CD14-positive monocyte (primary cell): ENCODE measurements at regions not wholly inside any gene's neighbourhood (a gene's known extent, or its start where the extent isn't known, plus 50 kb on each side); places are given as distances from the start of the nearest gene placed in this dataset.

ENCODE experiments used
- DNase-seq, 3 donors: peaks; one replicate each; pipeline ENCODE4 v3.0.0-alpha.2; 2011 to 2022
- H2AFZ ChIP-seq: 2 replicates; pipeline ENCODE4 v1.6.0; 2012; ENCODE audit warnings: mild to moderate bottlenecking, low read depth, low read length, inconsistent platforms; ENCODE audit not compliant: insufficient read depth, poor library complexity, severe bottlenecking
- H3K27ac ChIP-seq, 2 donors: 1 replicate in 1 of 2; 2 replicates in 1 of 2; pipeline ENCODE4 v1.5.1; 2012 to 2013; ENCODE audit warnings: low read length in 2 of 2, control low read depth in 1 of 2, inconsistent platforms in 1 of 2, low read depth in 1 of 2, mild to moderate bottlenecking in 1 of 2
- H3K27me3 ChIP-seq, 2 donors: one replicate each; pipeline versions ENCODE4 v1.6.0 to v1.6.1; 2011 to 2013; ENCODE audit warnings: low read length in 2 of 2; ENCODE audit not compliant: control insufficient read depth in 2 of 2, insufficient read depth in 2 of 2
- H3K36me3 ChIP-seq, 2 donors: replicated peaks in 1 of 2; 1 replicate in 1 of 2; 2 replicates in 1 of 2; pipeline versions ENCODE4 v1.5.1 to v1.6.1; 2012 to 2013; ENCODE audit warnings: low read length in 2 of 2, control low read depth in 1 of 2, inconsistent platforms in 1 of 2, mild to moderate bottlenecking in 1 of 2; ENCODE audit not compliant: insufficient read depth in 2 of 2, control insufficient read depth in 1 of 2
- H3K4me1 ChIP-seq, 2 donors: 1 replicate in 1 of 2; 2 replicates in 1 of 2; pipeline versions ENCODE4 v1.5.1 to v1.6.1; 2012 to 2013; ENCODE audit warnings: low read length in 2 of 2, control low read depth in 1 of 2, inconsistent platforms in 1 of 2, mild to moderate bottlenecking in 1 of 2, moderate library complexity in 1 of 2; ENCODE audit not compliant: insufficient read depth in 2 of 2, control insufficient read depth in 1 of 2
- H3K4me2 ChIP-seq: replicated peaks from 2 replicates; pipeline ENCODE3; 2012; ENCODE audit warnings: low read length, moderate library complexity, mild to moderate bottlenecking; ENCODE audit not compliant: poor library complexity, severe bottlenecking; ENCODE audit errors: extremely low read depth
- H3K4me3 ChIP-seq, 3 experiments: fragments of 200-600 bp in 1 of 3; sonication (generic) in 1 of 3; replicated peaks in 1 of 3; 1 replicate in 2 of 3; 2 replicates in 1 of 3; pipeline ENCODE4 v1.5.1; 2011 to 2013; ENCODE audit warnings: low read length in 3 of 3, mild to moderate bottlenecking in 3 of 3, control low read depth in 2 of 3, low read depth in 2 of 3, inconsistent platforms in 1 of 3, moderate library complexity in 1 of 3
- H3K79me2 ChIP-seq: 2 replicates; pipeline ENCODE4 v1.6.0; 2012; ENCODE audit warnings: mild to moderate bottlenecking, control low read depth, inconsistent platforms, low read length, moderate library complexity; ENCODE audit not compliant: insufficient read depth
- H3K9ac ChIP-seq: 2 replicates; pipeline ENCODE4 v1.6.0; 2017; ENCODE audit warnings: low read length, mild to moderate bottlenecking; ENCODE audit not compliant: insufficient read depth, poor library complexity, severe bottlenecking
- H3K9me3 ChIP-seq, 2 donors: replicated peaks in 1 of 2; 1 replicate in 1 of 2; 2 replicates in 1 of 2; pipeline versions ENCODE4 v1.5.1 to v1.6.1; 2012 to 2013; ENCODE audit warnings: low read length in 2 of 2, control low read depth in 1 of 2; ENCODE audit not compliant: control insufficient read depth in 1 of 2, insufficient read depth in 1 of 2
- H4K20me1 ChIP-seq: 2 replicates; pipeline ENCODE4 v1.6.0; 2012; ENCODE audit warnings: mild to moderate bottlenecking, low read length, control low read depth, moderate library complexity; ENCODE audit not compliant: insufficient read depth
- H3K27ac Mint-ChIP-seq, 7 donors: one replicate each; pipeline ENCODE4 v1.8.0; 2020; ENCODE audit warnings: mild to moderate bottlenecking in 7 of 7, mixed read lengths in 7 of 7, moderate library complexity in 6 of 7, inconsistent platforms in 2 of 7
- H3K27me3 Mint-ChIP-seq, 3 donors: one replicate each; pipeline ENCODE4 v1.8.0; 2021 to 2022; ENCODE audit warnings: low read depth in 3 of 3, mild to moderate bottlenecking in 3 of 3, mixed read lengths in 3 of 3, moderate library complexity in 3 of 3, inconsistent platforms in 1 of 3
- H3K36me3 Mint-ChIP-seq, 2 donors: one replicate each; pipeline ENCODE4 v1.8.0; 2020; ENCODE audit warnings: mixed read lengths in 2 of 2, inconsistent platforms in 1 of 2, mild to moderate bottlenecking in 1 of 2
- H3K4me1 Mint-ChIP-seq: one replicate; pipeline ENCODE4 v1.8.0; 2020; ENCODE audit warnings: mild to moderate bottlenecking, mixed read lengths
- H3K4me3 Mint-ChIP-seq, 2 donors: one replicate each; pipeline ENCODE4 v1.8.0; 2020; ENCODE audit warnings: mild to moderate bottlenecking in 2 of 2, mixed read lengths in 2 of 2, moderate library complexity in 1 of 2
- H3K9me3 Mint-ChIP-seq, 7 donors: one replicate each; pipeline ENCODE4 v1.8.0; 2020 to 2022; ENCODE audit warnings: mixed read lengths in 7 of 7, mild to moderate bottlenecking in 6 of 7, moderate library complexity in 6 of 7, inconsistent platforms in 2 of 7
- WGBS: methylation state at CpG from one replicate; pipeline ENCODE4 v1.1.5; 2013; ENCODE audit warnings: missing lambda C conversion rate; ENCODE audit not compliant: insufficient coverage; 5-methylcytosine and 5-hydroxymethylcytosine counted together
- intact Hi-C, 2 donors: fragments of 100-400 bp; cut with micrococcal nuclease; formaldehyde crosslinking; loops; one replicate each; pipeline versions ENCODE4 v1.15.0 to v1.15.1; 2023
- TF ChIP-seq, protein P1 (sequence below): fragments of 200-600 bp; IDR thresholded peaks from one replicate; pipeline ENCODE4 v1.8.0; 2022; ENCODE audit warnings: antibody characterized with exemption, mild to moderate bottlenecking

DNA sequence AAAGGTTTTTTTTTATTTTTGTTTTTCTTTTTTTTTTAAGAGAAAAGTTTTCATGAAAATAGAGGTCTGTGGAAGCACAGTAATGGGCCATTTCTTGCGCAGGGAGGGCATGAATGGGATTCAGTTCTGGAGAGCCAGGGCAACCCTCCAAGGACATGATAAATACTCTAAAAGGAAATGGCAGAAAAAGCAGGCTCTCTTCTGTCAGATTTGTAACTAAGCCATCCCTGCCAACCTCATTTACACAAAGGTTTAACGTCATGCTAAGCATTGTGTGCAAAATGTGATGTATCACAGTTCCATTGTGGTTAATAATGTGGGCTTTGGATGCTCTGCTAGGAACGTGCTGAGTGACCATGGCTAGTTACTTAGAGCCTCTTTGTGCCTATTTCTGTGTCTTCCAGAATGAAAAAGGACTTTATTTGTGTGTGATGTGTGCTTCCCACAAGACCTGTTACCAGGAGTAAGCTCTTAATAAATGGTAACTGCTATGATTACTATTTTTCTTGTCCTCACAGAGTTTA is 1095.9 kb upstream of the SORCS1 start:
- Mint-ChIP-seq H3K36me3 (no peaks in the 10 kb centered on the region), H3K9me3 (peaks cover 0 to 3% (median 0%) of the 10 kb centered on the region in 7 donors), H3K4me1 (no peaks in the 10 kb centered on the region), H3K27ac (no peak overlapping the region), H3K27me3 (no peaks in the 10 kb centered on the region), H3K4me3 (no peak overlapping the region)
- Histone ChIP-seq H4K20me1 (no peaks in the 10 kb centered on the region), H3K9ac (no peak overlapping the region), H3K27ac (no peak overlapping the region), H2AFZ (no peak overlapping the region), H3K27me3 (no peaks in the 10 kb centered on the region), H3K9me3 (no peaks in the 10 kb centered on the region), H3K36me3 (no peaks in the 10 kb centered on the region), H3K79me2 (no peaks in the 10 kb centered on the region), H3K4me3 (no peak overlapping the region), H3K4me1 (no peaks in the 10 kb centered on the region), H3K4me2 (no peak overlapping the region)
- WGBS = 89% methylated on average over 1 of the region's 3 CpGs
- TF ChIP-seq, protein P1, sequence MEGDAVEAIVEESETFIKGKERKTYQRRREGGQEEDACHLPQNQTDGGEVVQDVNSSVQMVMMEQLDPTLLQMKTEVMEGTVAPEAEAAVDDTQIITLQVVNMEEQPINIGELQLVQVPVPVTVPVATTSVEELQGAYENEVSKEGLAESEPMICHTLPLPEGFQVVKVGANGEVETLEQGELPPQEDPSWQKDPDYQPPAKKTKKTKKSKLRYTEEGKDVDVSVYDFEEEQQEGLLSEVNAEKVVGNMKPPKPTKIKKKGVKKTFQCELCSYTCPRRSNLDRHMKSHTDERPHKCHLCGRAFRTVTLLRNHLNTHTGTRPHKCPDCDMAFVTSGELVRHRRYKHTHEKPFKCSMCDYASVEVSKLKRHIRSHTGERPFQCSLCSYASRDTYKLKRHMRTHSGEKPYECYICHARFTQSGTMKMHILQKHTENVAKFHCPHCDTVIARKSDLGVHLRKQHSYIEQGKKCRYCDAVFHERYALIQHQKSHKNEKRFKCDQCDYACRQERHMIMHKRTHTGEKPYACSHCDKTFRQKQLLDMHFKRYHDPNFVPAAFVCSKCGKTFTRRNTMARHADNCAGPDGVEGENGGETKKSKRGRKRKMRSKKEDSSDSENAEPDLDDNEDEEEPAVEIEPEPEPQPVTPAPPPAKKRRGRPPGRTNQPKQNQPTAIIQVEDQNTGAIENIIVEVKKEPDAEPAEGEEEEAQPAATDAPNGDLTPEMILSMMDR = no peak
- intact Hi-C loops = no loop called here
- no peak for DNase-seq

DNA sequence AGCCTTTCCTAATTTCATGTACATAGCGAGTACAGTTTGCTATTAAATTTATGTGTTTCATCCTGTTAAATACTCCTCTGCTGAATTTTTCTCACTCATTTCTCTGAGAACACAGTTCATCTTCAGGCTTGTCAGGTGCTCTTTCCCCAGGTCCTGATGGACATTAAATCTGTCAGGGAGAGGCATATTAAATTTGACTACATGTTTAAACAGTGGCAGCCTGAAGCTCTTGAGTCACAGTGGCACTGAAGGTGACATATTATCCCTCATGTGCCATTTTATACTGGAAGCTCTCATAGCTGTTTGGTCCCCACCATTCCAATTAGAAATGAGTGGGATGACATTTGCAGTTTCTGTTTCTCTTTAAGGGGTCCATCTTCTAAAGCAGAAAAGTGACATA is 1089.6 kb upstream of the SORCS1 start:
- no peak overlapping the region for H3K9ac ChIP-seq
- H3K36me3 Mint-ChIP-seq = no peaks in the 10 kb centered on the region
- H2AFZ ChIP-seq = no peak overlapping the region
- H3K27ac ChIP-seq = no peak overlapping the region
- no peaks in the 10 kb centered on the region for H3K36me3 ChIP-seq
- no peaks in the 10 kb centered on the region for H4K20me1 ChIP-seq
- H3K9me3 ChIP-seq = peaks cover 0 to 3% of the 10 kb centered on the region in 2 donors
- H3K9me3 Mint-ChIP-seq = peaks cover 0 to 5% (median 3%) of the 10 kb centered on the region in 7 donors
- no peak for DNase-seq
- no peak overlapping the region for H3K4me2 ChIP-seq
- no peaks in the 10 kb centered on the region for H3K79me2 ChIP-seq
- no peaks in the 10 kb centered on the region for H3K27me3 ChIP-seq
- no peak overlapping the region for H3K27ac Mint-ChIP-seq
- H3K4me3 ChIP-seq = no peak overlapping the region
- H3K4me1 Mint-ChIP-seq = no peaks in the 10 kb centered on the region
- TF ChIP-seq, protein P1 = no peak
- intact Hi-C loops = no loop called here
- no CpG with 5 or more reads among the region's 1 CpG for WGBS
- H3K27me3 Mint-ChIP-seq = no peaks in the 10 kb centered on the region
- no peak overlapping the region for H3K4me3 Mint-ChIP-seq
- H3K4me1 ChIP-seq = no peaks in the 10 kb centered on the region
